Neural cell (in vitro differentiated cells): ENCODE measurements at regions not wholly inside any gene's neighbourhood (a gene's known extent, or its start where the extent isn't known, plus 50 kb on each side); places are given as distances from the start of the nearest gene placed in this dataset.

Experiments used
- H2AFZ ChIP-seq: fragments of 200-600, 300-800 bp; sonication (generic), shearing (Covaris generic); 2 replicates; pipeline ENCODE4 v1.6.0; 2014; ENCODE audit warnings: low read depth, mild to moderate bottlenecking, antibody characterized with exemption, low read length, moderate library complexity
- H3F3A ChIP-seq: fragments of 200-600 bp; shearing (Covaris generic); 2 replicates; pipeline ENCODE4 v1.6.1; 2016; ENCODE audit warnings: mild to moderate bottlenecking, moderate library complexity, mixed read lengths, antibody characterized with exemption, low read length; ENCODE audit not compliant: insufficient read depth, poor library complexity, severe bottlenecking
- H3K27ac ChIP-seq: fragments of 200-600, 300-800 bp; sonication (generic), shearing (Covaris generic); 2 replicates; pipeline ENCODE4 v1.5.1; 2014; ENCODE audit warnings: mild to moderate bottlenecking, low read length, moderate library complexity
- H3K27me3 ChIP-seq: fragments of 300-800, 200-600 bp; sonication (generic), shearing (Covaris generic); 2 replicates; pipeline ENCODE4 v1.6.0; 2014; ENCODE audit warnings: mild to moderate bottlenecking, low read depth, low read length, moderate library complexity; ENCODE audit not compliant: insufficient read depth
- H3K36me3 ChIP-seq: fragments of 300-800, 200-600 bp; sonication (generic), shearing (Covaris generic); 2 replicates; pipeline ENCODE4 v1.5.1; 2014; ENCODE audit warnings: mild to moderate bottlenecking, antibody characterized with exemption, low read length, moderate library complexity; ENCODE audit not compliant: insufficient read depth
- H3K4me2 ChIP-seq: fragments of 300-800, 200-600 bp; sonication (generic), shearing (Covaris generic); 2 replicates; pipeline ENCODE4 v1.6.0; 2014; ENCODE audit warnings: mild to moderate bottlenecking, low read length
- H3K4me3 ChIP-seq: fragments of 300-800, 200-600 bp; sonication (generic), shearing (Covaris generic); 2 replicates; pipeline ENCODE4 v1.5.1; 2014; ENCODE audit warnings: mild to moderate bottlenecking, low read length, moderate library complexity
- H3K79me2 ChIP-seq: fragments of 200-600 bp; shearing (Covaris generic); replicated peaks from 2 replicates; pipeline ENCODE4 v1.6.0; 2014; ENCODE audit warnings: mild to moderate bottlenecking, low read length, moderate library complexity; ENCODE audit not compliant: insufficient read depth
- H3K9ac ChIP-seq: fragments of 300-800, 200-600 bp; sonication (generic), shearing (Covaris generic); 2 replicates; pipeline ENCODE4 v1.6.1; 2016; ENCODE audit warnings: mild to moderate bottlenecking, low read length, mixed read lengths
- H3K9me2 ChIP-seq: fragments of 200-600 bp; shearing (Covaris generic); 2 replicates; pipeline ENCODE4 v1.6.1; 2016; ENCODE audit warnings: mild to moderate bottlenecking, low read length, mixed read lengths; ENCODE audit not compliant: insufficient read depth
- H3K9me3 ChIP-seq: fragments of 200-600, 300-800 bp; sonication (generic), shearing (Covaris generic); 2 replicates; pipeline ENCODE4 v1.6.1; 2016; ENCODE audit warnings: mild to moderate bottlenecking, mixed run types, low read length, moderate library complexity, mixed read lengths
- H4K20me1 ChIP-seq: fragments of 200-600 bp; shearing (Covaris generic); 2 replicates; pipeline ENCODE4 v1.6.1; 2016; ENCODE audit warnings: mild to moderate bottlenecking, mixed run types; ENCODE audit not compliant: insufficient read depth
- EP300 ChIP-seq: fragments of 450-650 bp; conservative IDR thresholded peaks from 2 replicates; pipeline ENCODE4 v1.6.1; 2014; ENCODE audit warnings: antibody characterized with exemption, mild to moderate bottlenecking, moderate library complexity; ENCODE audit not compliant: poor library complexity, severe bottlenecking
- EZH2 ChIP-seq: fragments of 200-600, 300-800 bp; shearing (Covaris generic), sonication (generic); IDR thresholded peaks from 2 replicates; pipeline ENCODE4 v1.6.1; 2014; ENCODE audit warnings: antibody characterized with exemption, low read length, borderline replicate concordance, mild to moderate bottlenecking; ENCODE audit not compliant: insufficient read depth, poor library complexity, severe bottlenecking
- MXI1 ChIP-seq: fragments of 450-650 bp; conservative IDR thresholded peaks from 2 replicates; pipeline ENCODE4 v1.6.1; 2014; ENCODE audit warnings: antibody characterized with exemption, mild to moderate bottlenecking; ENCODE audit not compliant: poor library complexity, severe bottlenecking
- POLR2AphosphoS5 ChIP-seq: IDR thresholded peaks from 2 replicates; pipeline ENCODE4 v1.6.1; 2012
- RAD21 ChIP-seq: fragments of 450-650 bp; conservative IDR thresholded peaks from 2 replicates; pipeline ENCODE4 v1.6.1; 2014; ENCODE audit warnings: antibody characterized with exemption, mild to moderate bottlenecking, moderate library complexity
- SMC3 ChIP-seq: fragments of 450-650 bp; conservative IDR thresholded peaks from 2 replicates; pipeline ENCODE4 v1.6.1; 2014; ENCODE audit warnings: antibody characterized with exemption, mild to moderate bottlenecking, moderate library complexity; ENCODE audit not compliant: poor library complexity
- TAF1 ChIP-seq: IDR thresholded peaks from 2 replicates; pipeline ENCODE4 v1.6.1; 2012; ENCODE audit warnings: low read depth
- TF ChIP-seq, protein P1 (sequence below): IDR thresholded peaks from 2 replicates; pipeline ENCODE4 v1.6.1; 2012; ENCODE audit warnings: borderline replicate concordance
- TF ChIP-seq, protein P2 (sequence below): fragments of 450-650 bp; IDR thresholded peaks from 2 replicates; pipeline ENCODE4 v1.5.1; 2014; ENCODE audit warnings: antibody characterized with exemption, mild to moderate bottlenecking, moderate library complexity; ENCODE audit not compliant: poor library complexity, severe bottlenecking

DNA sequence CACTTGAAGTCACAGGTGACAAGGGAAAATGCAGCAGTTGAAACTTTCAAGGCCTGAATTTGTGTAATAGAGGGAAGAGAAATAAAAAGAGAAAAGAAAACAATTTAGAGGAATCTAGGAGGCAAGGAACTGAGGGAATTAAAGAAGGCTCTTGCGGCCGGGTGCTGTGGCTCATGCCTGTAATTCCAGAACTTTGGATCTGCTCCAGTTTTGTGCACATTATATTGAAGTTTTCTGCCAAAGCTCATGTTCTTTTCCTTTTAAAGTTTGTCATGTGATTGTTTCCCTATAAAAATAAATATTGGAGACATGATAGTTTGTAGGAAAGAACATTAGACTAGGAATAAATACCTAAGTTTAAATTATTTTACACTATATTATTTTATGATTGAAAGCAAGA is 433.9 kb upstream of the CPEB2 start:
- TF ChIP-seq, protein P1, sequence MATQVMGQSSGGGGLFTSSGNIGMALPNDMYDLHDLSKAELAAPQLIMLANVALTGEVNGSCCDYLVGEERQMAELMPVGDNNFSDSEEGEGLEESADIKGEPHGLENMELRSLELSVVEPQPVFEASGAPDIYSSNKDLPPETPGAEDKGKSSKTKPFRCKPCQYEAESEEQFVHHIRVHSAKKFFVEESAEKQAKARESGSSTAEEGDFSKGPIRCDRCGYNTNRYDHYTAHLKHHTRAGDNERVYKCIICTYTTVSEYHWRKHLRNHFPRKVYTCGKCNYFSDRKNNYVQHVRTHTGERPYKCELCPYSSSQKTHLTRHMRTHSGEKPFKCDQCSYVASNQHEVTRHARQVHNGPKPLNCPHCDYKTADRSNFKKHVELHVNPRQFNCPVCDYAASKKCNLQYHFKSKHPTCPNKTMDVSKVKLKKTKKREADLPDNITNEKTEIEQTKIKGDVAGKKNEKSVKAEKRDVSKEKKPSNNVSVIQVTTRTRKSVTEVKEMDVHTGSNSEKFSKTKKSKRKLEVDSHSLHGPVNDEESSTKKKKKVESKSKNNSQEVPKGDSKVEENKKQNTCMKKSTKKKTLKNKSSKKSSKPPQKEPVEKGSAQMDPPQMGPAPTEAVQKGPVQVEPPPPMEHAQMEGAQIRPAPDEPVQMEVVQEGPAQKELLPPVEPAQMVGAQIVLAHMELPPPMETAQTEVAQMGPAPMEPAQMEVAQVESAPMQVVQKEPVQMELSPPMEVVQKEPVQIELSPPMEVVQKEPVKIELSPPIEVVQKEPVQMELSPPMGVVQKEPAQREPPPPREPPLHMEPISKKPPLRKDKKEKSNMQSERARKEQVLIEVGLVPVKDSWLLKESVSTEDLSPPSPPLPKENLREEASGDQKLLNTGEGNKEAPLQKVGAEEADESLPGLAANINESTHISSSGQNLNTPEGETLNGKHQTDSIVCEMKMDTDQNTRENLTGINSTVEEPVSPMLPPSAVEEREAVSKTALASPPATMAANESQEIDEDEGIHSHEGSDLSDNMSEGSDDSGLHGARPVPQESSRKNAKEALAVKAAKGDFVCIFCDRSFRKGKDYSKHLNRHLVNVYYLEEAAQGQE, result no peak
- no peak for TF ChIP-seq MXI1
- no peak for TF ChIP-seq RAD21
- no peak for TF ChIP-seq EP300
- Histone ChIP-seq H3K27me3 (no peaks in the 10 kb centered on the region), H3K27ac (no peak overlapping the region), H3K4me2 (no peak overlapping the region), H2AFZ (no peak overlapping the region), H3K9me2 (no peaks in the 10 kb centered on the region), H3K4me3 (no peak overlapping the region), H3K9ac (no peak overlapping the region), H3K9me3 (no peaks in the 10 kb centered on the region), H3F3A (no peaks in the 10 kb centered on the region), H3K36me3 (no peaks in the 10 kb centered on the region), H3K79me2 (no peaks in the 10 kb centered on the region), H4K20me1 (no peaks in the 10 kb centered on the region)

DNA sequence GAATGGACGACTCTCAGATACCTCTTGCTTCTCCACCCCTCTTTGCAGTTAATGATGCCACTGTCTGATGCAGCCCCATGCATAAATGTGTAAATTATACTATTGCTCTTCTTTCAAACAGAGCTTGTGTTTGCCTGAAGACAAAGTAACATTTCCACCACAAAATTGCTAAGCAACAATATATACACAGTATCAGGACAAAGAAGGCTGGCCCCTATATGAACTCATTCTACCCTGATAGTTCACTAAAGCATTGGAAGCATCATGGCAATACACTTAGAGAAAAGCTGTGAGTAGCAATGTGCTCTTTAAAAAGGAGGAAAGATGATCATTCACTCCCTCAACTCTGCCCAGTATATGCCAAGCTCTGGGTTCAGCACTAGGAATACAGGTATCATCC is 427.0 kb upstream of the CPEB2 start:
- H3K36me3 ChIP-seq, result no peaks in the 10 kb centered on the region

More for the DNA sequence above, 427.0 kb upstream of the CPEB2 start:
- Histone ChIP-seq H3F3A (no peaks in the 10 kb centered on the region), H3K27ac (no peak overlapping the region), H4K20me1 (no peaks in the 10 kb centered on the region), H3K4me3 (no peak overlapping the region), H3K9me2 (no peaks in the 10 kb centered on the region), H3K27me3 (no peaks in the 10 kb centered on the region), H2AFZ (no peak overlapping the region), H3K9ac (no peak overlapping the region), H3K4me2 (no peak overlapping the region), H3K79me2 (no peaks in the 10 kb centered on the region), H3K9me3 (no peaks in the 10 kb centered on the region)
- no peak for TF ChIP-seq EP300
- TF ChIP-seq, protein P1, result no peak
- TF ChIP-seq RAD21, result no peak
- TF ChIP-seq EZH2, result no peak
- no peak for TF ChIP-seq POLR2AphosphoS5
- no peak for TF ChIP-seq MXI1
- TF ChIP-seq TAF1, result no peak
- TF ChIP-seq, protein P2, sequence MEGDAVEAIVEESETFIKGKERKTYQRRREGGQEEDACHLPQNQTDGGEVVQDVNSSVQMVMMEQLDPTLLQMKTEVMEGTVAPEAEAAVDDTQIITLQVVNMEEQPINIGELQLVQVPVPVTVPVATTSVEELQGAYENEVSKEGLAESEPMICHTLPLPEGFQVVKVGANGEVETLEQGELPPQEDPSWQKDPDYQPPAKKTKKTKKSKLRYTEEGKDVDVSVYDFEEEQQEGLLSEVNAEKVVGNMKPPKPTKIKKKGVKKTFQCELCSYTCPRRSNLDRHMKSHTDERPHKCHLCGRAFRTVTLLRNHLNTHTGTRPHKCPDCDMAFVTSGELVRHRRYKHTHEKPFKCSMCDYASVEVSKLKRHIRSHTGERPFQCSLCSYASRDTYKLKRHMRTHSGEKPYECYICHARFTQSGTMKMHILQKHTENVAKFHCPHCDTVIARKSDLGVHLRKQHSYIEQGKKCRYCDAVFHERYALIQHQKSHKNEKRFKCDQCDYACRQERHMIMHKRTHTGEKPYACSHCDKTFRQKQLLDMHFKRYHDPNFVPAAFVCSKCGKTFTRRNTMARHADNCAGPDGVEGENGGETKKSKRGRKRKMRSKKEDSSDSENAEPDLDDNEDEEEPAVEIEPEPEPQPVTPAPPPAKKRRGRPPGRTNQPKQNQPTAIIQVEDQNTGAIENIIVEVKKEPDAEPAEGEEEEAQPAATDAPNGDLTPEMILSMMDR, result no peak
- TF ChIP-seq SMC3, result no peak
